ENCODE measurements at regions not wholly inside any gene's neighbourhood (a gene's known extent, or its start where the extent isn't known, plus 50 kb on each side); places are given as distances from the start of the nearest gene placed in this dataset.
"Not testable (repeated sequence)": the region's sequence is repeated elsewhere in the genome, so short reads cannot be mapped to it uniquely, and the experiment has no call there.

GRCh38 chr5:44183312-44183711 is 205.9 kb downstream of the FGF10 start:
- no peaks in the 10 kb centered on the region for H3K9me3 ChIP-seq
- H3K4me3 ChIP-seq, result no peak overlapping the region
- H3K27ac ChIP-seq, result no peak overlapping the region
- TF ChIP-seq, protein P1, sequence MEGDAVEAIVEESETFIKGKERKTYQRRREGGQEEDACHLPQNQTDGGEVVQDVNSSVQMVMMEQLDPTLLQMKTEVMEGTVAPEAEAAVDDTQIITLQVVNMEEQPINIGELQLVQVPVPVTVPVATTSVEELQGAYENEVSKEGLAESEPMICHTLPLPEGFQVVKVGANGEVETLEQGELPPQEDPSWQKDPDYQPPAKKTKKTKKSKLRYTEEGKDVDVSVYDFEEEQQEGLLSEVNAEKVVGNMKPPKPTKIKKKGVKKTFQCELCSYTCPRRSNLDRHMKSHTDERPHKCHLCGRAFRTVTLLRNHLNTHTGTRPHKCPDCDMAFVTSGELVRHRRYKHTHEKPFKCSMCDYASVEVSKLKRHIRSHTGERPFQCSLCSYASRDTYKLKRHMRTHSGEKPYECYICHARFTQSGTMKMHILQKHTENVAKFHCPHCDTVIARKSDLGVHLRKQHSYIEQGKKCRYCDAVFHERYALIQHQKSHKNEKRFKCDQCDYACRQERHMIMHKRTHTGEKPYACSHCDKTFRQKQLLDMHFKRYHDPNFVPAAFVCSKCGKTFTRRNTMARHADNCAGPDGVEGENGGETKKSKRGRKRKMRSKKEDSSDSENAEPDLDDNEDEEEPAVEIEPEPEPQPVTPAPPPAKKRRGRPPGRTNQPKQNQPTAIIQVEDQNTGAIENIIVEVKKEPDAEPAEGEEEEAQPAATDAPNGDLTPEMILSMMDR (IDR thresholded peaks at IDR 0.05), result no peak
- TF ChIP-seq POLR2A (IDR thresholded peaks at IDR 0.05), result no peak
- H3K27me3 ChIP-seq, result no peaks in the 10 kb centered on the region
- no peaks in the 10 kb centered on the region for H3K4me1 ChIP-seq
- H3K36me3 ChIP-seq, result no peaks in the 10 kb centered on the region
- DNase-seq, result no peak

GRCh38 chr5:44178414-44178813 is 210.8 kb downstream of the FGF10 start:
- no peak overlapping the region for H3K4me3 ChIP-seq
- H3K27ac ChIP-seq, result no peak overlapping the region
- no peaks in the 10 kb centered on the region for H3K36me3 ChIP-seq
- H3K4me1 ChIP-seq, result no peaks in the 10 kb centered on the region
- TF ChIP-seq, protein P1 (IDR thresholded peaks at IDR 0.05), result no peak
- TF ChIP-seq POLR2A (IDR thresholded peaks at IDR 0.05), result no peak
- no peaks in the 10 kb centered on the region for H3K27me3 ChIP-seq
- no peak for DNase-seq
- H3K9me3 ChIP-seq, result peaks cover 0 to 3% (median 0%) of the 10 kb centered on the region in 4 donors

DNA sequence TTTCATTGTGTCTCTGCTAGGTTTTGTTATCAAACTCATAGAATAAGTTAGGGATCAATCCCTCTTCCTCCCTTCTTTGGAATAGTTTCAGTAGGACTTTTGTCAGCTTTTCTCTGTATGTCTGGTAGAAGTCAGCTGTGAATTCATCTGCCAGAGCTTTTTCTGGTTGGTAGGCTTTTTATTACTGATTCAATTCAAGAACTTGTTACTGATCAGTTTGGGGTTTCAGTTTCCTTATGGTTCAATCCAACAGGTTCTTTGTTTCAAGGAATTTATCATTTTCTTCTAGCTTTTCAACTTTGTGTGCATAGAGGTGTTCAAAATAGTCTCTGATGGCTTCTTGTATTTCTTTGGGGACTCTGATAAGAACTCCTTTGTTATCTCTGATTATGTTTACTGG is 221.7 kb downstream of the FGF10 start:
- no peak overlapping the region for H3K27ac ChIP-seq

GRCh38 chr5:44160369-44160768 is 228.9 kb downstream of the FGF10 start:
- Histone ChIP-seq H3K4me3 (no peak overlapping the region), H3K36me3 (no peaks in the 10 kb centered on the region), H3K27ac (no peak overlapping the region), H3K4me1 (no peaks in the 10 kb centered on the region), H3K9me3 (peaks cover 0 to 12% (median 0%) of the 10 kb centered on the region in 4 donors), H3K27me3 (no peaks in the 10 kb centered on the region)
- TF ChIP-seq POLR2A (IDR thresholded peaks at IDR 0.05), result no peak
- TF ChIP-seq, protein P1 (IDR thresholded peaks at IDR 0.05), result no peak
- no peak for DNase-seq

More for the DNA sequence above, 221.7 kb downstream of the FGF10 start:
- Histone ChIP-seq H3K36me3 (no peaks in the 10 kb centered on the region), H3K4me1 (no peaks in the 10 kb centered on the region), H3K27me3 (no peaks in the 10 kb centered on the region), H3K4me3 (no peak overlapping the region), H3K9me3 (no peaks in the 10 kb centered on the region)
- TF ChIP-seq, protein P1 (IDR thresholded peaks at IDR 0.05), result no peak
- no peak for TF ChIP-seq POLR2A (IDR thresholded peaks at IDR 0.05)
- DNase-seq, result no peak

DNA sequence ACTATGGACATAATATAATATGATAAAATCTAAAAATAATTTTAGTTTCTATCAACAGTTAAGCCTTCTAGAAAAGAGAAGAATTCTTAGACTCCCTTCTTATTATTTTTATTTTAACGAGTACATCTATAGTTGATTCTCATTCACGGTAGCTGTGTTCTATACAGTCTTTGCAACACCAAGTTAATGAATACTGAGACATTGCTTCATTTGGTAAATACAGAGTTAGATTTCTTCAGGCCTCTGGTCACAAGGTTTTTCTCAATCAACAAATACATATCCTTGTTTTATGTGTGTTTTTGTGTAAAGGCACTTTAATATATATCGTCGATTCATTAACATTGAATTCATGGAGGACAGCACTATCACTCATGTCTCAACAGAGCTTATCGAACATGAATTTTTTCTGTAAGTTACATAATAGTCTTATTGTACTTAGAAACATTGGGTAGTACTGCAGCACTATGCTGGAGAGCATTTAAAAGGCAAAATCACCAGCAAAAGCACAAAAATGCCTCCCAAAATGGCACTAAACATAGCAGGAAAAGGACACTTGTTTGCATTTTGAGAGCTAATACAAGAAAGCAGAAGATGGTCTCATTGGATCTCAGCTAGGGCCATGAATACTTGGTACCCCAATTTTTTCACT is 239.0 kb downstream of the FGF10 start:
- no peak overlapping the region for H3K4me3 ChIP-seq
- H3K27ac ChIP-seq, result no peak overlapping the region
- H3K27me3 ChIP-seq, result no peaks in the 10 kb centered on the region
- H3K36me3 ChIP-seq, result no peaks in the 10 kb centered on the region
- no peak for DNase-seq
- no peaks in the 10 kb centered on the region for H3K4me1 ChIP-seq
- TF ChIP-seq, protein P1 (IDR thresholded peaks at IDR 0.05), result no peak
- no peak for TF ChIP-seq POLR2A (IDR thresholded peaks at IDR 0.05)
- no peaks in the 10 kb centered on the region for H3K9me3 ChIP-seq

- H3K9me3 ChIP-seq, H3K4me3 ChIP-seq, H3K36me3 ChIP-seq, H3K27ac ChIP-seq, H3K4me1 ChIP-seq, H3K27me3 ChIP-seq: not testable (repeated sequence)
- peak in 1 of 3 donors; percentile 55 for DNase-seq
Measured at GRCh38 chr5:44117947-44118346, 271.3 kb downstream of the FGF10 start.

DNA sequence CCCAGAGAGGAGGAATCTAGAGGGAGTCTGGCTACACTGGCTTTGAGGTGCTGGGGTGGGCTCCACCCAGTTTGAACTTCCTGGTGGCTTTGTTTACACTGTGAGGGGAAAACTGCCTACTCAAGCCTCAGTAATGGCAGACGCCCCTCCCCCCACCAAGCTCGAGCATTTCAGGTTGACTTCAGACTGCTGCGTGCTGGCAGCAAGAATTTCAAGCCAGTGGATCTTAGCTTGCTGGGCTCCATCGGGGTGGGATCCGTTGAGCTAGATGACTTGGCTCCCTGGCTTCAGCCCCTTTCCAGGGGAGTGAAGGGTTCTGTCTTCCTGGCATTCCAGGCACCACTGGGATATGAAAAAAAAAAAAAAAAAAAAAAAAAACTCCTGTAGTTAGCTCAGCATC is 281.0 kb downstream of the FGF10 start:
- H3K27me3 ChIP-seq, H3K9me3 ChIP-seq, H3K4me3 ChIP-seq, H3K36me3 ChIP-seq, H3K27ac ChIP-seq, DNase-seq, H3K4me1 ChIP-seq: not testable (repeated sequence)

Measured in Peyer's patch (tissue), 4 donors.